ENCODE measurements at regions not wholly inside any gene's neighbourhood (a gene's known extent, or its start where the extent isn't known, plus 50 kb on each side); places are given as distances from the start of the nearest gene placed in this dataset.

GRCh38 chr6:51249798-51250197, 431.1 kb downstream of the TFAP2B start:
- Histone ChIP-seq H3K27me3 (no peaks in the 10 kb centered on the region), H3K27ac (no peak overlapping the region), H3K9me3 (no peaks in the 10 kb centered on the region), H3K4me1 (no peaks in the 10 kb centered on the region), H3K36me3 (no peaks in the 10 kb centered on the region), H3K4me3 (no peak overlapping the region)
- DNase-seq (ENCODE audit: extremely low spot score in 2 of 2) = no peak
- TF ChIP-seq, protein P1, sequence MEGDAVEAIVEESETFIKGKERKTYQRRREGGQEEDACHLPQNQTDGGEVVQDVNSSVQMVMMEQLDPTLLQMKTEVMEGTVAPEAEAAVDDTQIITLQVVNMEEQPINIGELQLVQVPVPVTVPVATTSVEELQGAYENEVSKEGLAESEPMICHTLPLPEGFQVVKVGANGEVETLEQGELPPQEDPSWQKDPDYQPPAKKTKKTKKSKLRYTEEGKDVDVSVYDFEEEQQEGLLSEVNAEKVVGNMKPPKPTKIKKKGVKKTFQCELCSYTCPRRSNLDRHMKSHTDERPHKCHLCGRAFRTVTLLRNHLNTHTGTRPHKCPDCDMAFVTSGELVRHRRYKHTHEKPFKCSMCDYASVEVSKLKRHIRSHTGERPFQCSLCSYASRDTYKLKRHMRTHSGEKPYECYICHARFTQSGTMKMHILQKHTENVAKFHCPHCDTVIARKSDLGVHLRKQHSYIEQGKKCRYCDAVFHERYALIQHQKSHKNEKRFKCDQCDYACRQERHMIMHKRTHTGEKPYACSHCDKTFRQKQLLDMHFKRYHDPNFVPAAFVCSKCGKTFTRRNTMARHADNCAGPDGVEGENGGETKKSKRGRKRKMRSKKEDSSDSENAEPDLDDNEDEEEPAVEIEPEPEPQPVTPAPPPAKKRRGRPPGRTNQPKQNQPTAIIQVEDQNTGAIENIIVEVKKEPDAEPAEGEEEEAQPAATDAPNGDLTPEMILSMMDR (IDR thresholded peaks at IDR 0.05) = no peak
- TF ChIP-seq POLR2A (IDR thresholded peaks at IDR 0.05) (no peak), POLR2AphosphoS5 (IDR thresholded peaks at IDR 0.05; ENCODE audit: insufficient read depth in 1 of 2, low read depth in 1 of 2) (no peak)
- intact Hi-C loops (cut with DNase I) = no loop called here

DNA sequence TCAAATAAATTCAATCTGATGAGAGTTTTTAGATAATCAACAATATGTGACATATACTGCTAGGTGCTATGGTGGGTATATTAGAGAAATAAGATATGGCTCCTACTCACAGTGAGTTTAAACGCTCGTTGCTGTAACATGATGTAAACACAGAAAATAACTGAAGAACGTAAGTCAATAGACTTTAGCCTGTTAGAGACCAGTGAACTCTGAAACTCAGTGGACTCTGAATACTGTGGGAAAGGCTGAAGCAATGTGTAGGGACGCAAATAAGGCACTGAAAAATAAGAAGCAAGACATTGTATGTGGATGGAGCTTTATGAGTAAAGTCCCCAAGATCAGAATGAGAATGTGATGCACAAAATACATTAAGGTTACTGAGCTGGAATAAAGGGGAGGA, 431.6 kb downstream of the TFAP2B start:
- intact Hi-C loops (cut with DNase I) = no loop called here
- Histone ChIP-seq H3K4me1 (no peaks in the 10 kb centered on the region), H3K27me3 (no peaks in the 10 kb centered on the region), H3K4me3 (no peak overlapping the region), H3K36me3 (no peaks in the 10 kb centered on the region), H3K27ac (no peak overlapping the region), H3K9me3 (no peaks in the 10 kb centered on the region)
- no peak for TF ChIP-seq POLR2A (IDR thresholded peaks at IDR 0.05)
- TF ChIP-seq, protein P1 (IDR thresholded peaks at IDR 0.05) = no peak
- TF ChIP-seq POLR2AphosphoS5 (IDR thresholded peaks at IDR 0.05; ENCODE audit: insufficient read depth in 1 of 2, low read depth in 1 of 2) = no peak
- no peak for DNase-seq (ENCODE audit: extremely low spot score in 2 of 2)

DNA sequence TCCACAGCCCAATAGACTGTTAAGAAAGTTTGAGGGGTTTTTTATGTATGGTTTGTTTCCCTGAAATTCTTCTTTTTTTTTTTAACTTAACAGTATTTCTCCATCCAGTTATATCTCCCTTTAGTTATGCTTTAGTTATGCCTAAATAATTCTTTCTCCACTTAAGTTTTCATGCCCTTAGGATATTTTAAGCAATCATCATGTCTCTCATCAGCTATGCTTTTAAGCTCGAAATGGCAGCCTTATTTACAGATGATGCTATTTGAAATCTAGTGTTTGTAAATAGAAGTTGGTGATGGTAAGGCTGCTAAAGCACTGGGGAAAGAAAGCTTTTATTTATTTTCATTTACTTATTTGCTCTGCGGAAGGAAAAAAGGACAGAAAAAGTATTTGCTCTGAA, 439.3 kb downstream of the TFAP2B start:
- intact Hi-C loops (cut with DNase I) = no loop called here
- Histone ChIP-seq H3K27me3 (no peaks in the 10 kb centered on the region), H3K27ac (no peak overlapping the region), H3K4me3 (no peak overlapping the region), H3K9me3 (no peaks in the 10 kb centered on the region), H3K4me1 (no peaks in the 10 kb centered on the region), H3K36me3 (no peaks in the 10 kb centered on the region)
- no peak for TF ChIP-seq POLR2A (IDR thresholded peaks at IDR 0.05)
- TF ChIP-seq POLR2AphosphoS5 (IDR thresholded peaks at IDR 0.05; ENCODE audit: insufficient read depth in 1 of 2, low read depth in 1 of 2) = no peak
- TF ChIP-seq, protein P1 (IDR thresholded peaks at IDR 0.05) = no peak
- no peak for DNase-seq (ENCODE audit: extremely low spot score in 2 of 2)

DNA sequence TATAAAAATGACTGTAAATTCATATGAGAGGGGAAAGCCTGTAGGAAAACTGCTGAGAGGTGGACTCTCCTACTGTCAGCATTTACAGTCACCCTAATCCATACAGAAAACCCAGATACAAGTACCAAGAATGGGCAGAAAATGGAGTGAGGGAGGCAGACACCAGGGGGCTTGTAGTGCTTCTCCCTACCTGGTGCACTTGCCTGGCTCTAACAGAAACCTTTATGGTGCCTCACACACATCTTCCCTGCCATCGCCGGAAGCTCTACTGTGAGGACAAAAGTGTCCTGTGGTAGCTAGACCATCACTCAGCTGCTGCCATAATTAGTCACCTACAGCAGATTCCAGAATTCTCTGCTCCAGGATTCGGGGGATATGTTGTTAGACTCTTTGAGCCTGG, 441.3 kb downstream of the TFAP2B start:
- Histone ChIP-seq H3K27ac (no peak overlapping the region), H3K4me1 (no peaks in the 10 kb centered on the region), H3K27me3 (no peaks in the 10 kb centered on the region), H3K36me3 (no peaks in the 10 kb centered on the region), H3K9me3 (no peaks in the 10 kb centered on the region), H3K4me3 (no peak overlapping the region)
- no peak for DNase-seq (ENCODE audit: extremely low spot score in 2 of 2)
- TF ChIP-seq POLR2A (IDR thresholded peaks at IDR 0.05) (no peak), POLR2AphosphoS5 (IDR thresholded peaks at IDR 0.05; ENCODE audit: insufficient read depth in 1 of 2, low read depth in 1 of 2) (no peak)
- TF ChIP-seq, protein P1 (IDR thresholded peaks at IDR 0.05) = no peak
- intact Hi-C loops (cut with DNase I) = no loop called here

DNA sequence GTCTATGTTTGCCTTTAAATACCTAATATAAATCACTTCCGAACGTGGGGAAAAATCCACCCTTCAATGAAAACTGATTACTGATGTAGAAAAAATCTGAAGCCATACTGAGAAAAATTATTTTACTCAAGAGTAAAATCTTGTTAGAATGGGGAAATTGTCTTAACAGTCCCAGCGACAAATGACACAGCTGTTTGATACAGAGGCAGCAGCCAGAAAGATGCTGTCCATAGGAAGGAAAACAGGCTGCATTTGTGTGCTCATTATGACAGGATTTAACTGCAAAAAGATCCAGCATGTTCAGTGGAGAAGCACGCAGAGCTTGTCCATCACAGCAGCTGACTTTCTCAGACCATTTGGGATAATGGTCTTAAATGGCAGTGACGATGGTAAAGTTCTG, 443.0 kb downstream of the TFAP2B start:
- intact Hi-C loops (cut with DNase I) = no loop called here
- H3K9me3 ChIP-seq = no peaks in the 10 kb centered on the region
- TF ChIP-seq POLR2A (IDR thresholded peaks at IDR 0.05) = no peak
- TF ChIP-seq, protein P1 (IDR thresholded peaks at IDR 0.05) = no peak
- no peak for DNase-seq (ENCODE audit: extremely low spot score in 2 of 2)
- no peak overlapping the region for H3K4me3 ChIP-seq
- no peak overlapping the region for H3K27ac ChIP-seq
- no peaks in the 10 kb centered on the region for H3K27me3 ChIP-seq
- no peaks in the 10 kb centered on the region for H3K4me1 ChIP-seq
- no peaks in the 10 kb centered on the region for H3K36me3 ChIP-seq

All from vagina (tissue), 2 donors.